ENCODE measurements at regions not wholly inside any gene's neighbourhood (a gene's known extent, or its start where the extent isn't known, plus 50 kb on each side); places are given as distances from the start of the nearest gene placed in this dataset. TPM values are rescaled to one million over a fixed set of nuclear protein-coding genes. Genes with fewer than 3 reads are reported as not detected.

- no peak for DNase-seq
Observed at GRCh38 chr20:59498291-59498690, 106.0 kb upstream of the PHACTR3 start.

DNA sequence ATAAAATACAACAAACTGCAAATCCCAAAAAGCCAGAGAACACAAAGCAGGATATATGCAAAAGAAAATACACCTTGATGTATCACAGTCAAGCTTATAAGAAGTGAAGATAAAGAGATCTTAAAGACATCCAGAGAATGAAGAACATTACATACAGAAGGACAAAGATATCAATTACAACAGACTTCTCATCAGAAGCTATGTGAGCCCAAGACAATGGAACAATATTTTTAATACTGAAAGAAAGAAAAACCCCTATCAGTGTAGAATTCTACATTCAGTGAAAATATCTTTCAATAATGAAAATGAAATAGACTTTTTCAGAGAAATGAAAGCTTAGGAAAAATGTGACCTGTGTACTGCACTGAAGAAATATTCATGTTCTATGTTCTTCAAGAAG lies 104.5 kb upstream of the PHACTR3 start:
- no peak for DNase-seq

- no peak for DNase-seq
Observed at GRCh38 chr20:59508729-59509128, 95.6 kb upstream of the PHACTR3 start.

- no peak for DNase-seq
Observed at GRCh38 chr20:59512651-59513050, 91.7 kb upstream of the PHACTR3 start.

DNA sequence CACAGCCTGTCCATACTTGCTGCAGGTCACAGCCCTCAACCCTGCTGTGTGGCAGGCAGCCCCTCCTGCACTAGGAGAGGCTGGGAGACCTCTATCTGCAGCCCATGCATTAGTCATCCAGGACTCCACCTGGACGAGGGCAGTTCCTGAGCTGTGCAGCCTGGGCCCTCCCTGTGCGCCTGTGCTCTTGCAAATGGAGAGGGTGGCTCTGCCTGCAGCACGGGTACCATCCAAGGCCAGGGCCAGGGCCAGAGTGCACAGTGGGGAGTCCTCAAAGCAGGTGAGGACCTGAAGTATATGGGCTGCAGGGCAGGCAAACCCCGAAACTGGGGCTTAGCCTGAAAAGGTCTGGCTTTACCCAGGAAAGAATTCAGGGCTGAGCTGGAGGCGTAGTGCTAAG lies 89.8 kb upstream of the PHACTR3 start:
- DNase-seq: no peak

GRCh38 chr20:59515013-59515905 lies 89.1 kb upstream of the PHACTR3 start:
- peak; percentile 75 for DNase-seq

DNA sequence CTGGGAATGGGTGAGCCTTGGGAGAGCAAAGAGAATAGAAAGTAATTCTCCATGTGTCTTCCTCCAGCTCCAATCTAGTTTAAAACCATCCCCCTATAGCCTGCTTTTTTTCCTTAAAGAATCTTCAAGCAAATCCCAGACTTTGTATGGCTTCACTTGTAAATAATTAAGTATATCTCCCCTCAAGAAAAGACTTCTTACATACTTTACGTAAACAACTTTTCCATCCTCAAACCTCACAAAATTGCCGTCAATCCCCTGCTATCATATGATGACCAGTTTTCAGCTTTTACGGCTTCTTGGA lies 88.5 kb upstream of the PHACTR3 start:
- no peak for DNase-seq

GRCh38 chr20:59518881-59519706 lies 85.2 kb upstream of the PHACTR3 start:
- no peak for DNase-seq

DNA sequence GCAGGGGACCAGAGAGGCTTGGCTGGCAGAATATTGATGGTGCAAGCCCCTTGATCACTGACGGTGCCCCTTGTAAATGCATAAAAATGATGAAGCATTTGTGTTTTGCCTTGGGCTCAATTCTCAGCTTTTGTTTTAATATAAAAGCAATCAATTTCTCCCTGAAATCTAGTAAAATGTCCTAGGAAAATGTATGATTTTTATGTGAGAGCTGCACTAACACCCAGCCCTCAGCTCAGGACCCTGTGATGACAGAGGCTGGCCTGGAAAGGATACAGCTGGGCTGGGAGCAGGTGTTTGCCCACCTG lies 84.7 kb upstream of the PHACTR3 start:
- DNase-seq: no peak

DNA sequence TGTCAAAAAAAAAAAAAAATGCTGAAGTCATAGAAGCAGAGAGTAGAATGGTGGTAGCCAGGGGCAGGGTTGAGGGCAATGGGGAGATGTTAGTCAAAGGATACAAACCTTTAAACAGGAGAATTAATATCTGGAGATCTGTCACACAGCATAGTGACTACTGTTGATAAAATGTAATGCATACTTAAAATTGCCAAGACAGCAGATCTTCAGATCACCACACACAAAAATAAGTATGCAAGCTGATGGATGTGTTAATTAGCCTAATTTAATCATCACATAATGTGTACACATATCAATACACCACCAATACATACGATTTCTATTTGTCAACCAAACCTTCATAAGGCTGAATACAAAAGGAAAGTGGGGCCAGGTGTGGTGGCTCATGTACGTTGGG lies 83.5 kb upstream of the PHACTR3 start:
- DNase-seq: no peak

DNA sequence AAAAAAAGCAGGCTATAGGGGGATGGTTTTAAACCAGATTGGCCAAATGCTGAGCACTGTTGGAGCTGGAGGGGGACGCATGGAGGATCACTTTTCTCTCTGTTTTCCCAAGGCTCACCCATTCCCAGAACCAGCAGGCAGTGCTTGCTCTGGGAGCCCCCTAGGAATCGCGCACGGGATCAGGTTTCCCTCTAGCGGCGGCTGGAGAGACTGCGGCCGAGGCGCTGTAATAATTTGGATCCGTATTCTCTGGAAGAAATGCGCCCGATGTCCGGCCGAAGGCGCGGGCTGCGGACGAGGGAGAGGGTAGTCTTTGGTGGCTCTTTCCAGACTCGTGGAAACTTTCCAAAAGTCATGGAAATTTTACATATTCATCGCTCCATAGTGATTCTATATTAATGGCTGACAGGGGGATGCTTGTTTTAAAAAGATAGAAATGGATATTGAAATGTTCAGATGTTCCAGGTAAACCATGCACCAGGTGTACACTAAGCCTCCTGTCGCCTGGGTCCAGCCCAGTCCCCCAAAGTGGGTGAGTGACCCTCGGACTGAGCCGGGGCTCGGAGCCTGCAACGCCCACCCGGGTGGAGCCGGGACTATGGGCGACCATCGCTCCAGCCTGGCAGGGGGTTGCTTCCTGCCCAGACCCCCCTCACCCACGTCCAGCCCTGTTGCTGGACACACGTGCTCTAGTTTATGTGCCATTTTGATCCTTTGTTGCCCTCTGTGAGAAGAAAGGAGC lies 78.7 kb upstream of the PHACTR3 start:
- DNase-seq: peak; percentile 21

- no peak for DNase-seq
Observed at GRCh38 chr20:59526242-59527225, 77.8 kb upstream of the PHACTR3 start.

- DNase-seq: no peak
Observed at GRCh38 chr20:59530782-59531181, 73.6 kb upstream of the PHACTR3 start.

- DNase-seq: no peak
Observed at GRCh38 chr20:59537991-59538390, 66.3 kb upstream of the PHACTR3 start.

DNA sequence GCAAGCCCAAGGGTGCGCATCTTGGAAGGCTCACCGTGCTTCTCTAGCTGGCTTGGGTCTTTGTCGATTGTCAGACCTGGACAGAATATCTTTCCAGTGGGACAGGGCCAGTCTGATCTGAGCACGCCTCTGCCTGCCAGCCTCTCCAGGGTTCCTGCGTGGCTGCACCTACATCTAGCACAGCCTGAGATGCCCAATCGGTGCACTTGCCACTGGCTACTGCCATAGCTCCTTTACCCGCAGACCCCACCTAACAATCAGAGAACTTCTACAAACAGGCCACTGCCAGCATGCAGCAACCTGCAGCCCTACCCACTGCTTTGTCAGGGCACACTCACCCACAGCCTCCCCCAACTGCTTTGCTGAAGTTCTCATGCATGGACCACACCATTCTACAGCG lies 56.7 kb upstream of the PHACTR3 start:
- DNase-seq: no peak

Small RNA genes in the stretch of these regions (small RNA-seq; reads per million reads assigned to genes)
- gene PIEZO1P1: not detected
